H9 (cell line): ENCODE measurements at regions not wholly inside any gene's neighbourhood (a gene's known extent, or its start where the extent isn't known, plus 50 kb on each side); places are given as distances from the start of the nearest gene placed in this dataset.

Experiments used
- DNase-seq: peaks from one replicate; pipeline ENCODE4 v3.0.0-alpha.2; 2017
- H2AFZ ChIP-seq: one replicate; pipeline ENCODE4 v1.6.1; 2013; ENCODE audit warnings: mild to moderate bottlenecking, low read length, control low read depth, moderate library complexity
- H2AK5ac ChIP-seq: 2 replicates; pipeline ENCODE4 v1.6.1; 2013; ENCODE audit warnings: low read length, control low read depth, mixed read lengths; ENCODE audit not compliant: insufficient read length
- H2BK120ac ChIP-seq: one replicate; pipeline ENCODE4 v1.6.1; 2013; ENCODE audit warnings: low read depth, mild to moderate bottlenecking, low read length, control low read depth, inconsistent platforms; ENCODE audit not compliant: poor library complexity, severe bottlenecking
- H2BK12ac ChIP-seq: 2 replicates; pipeline ENCODE4 v1.6.1; 2013; ENCODE audit warnings: low read length, control low read depth, mixed read lengths, low read depth; ENCODE audit not compliant: insufficient read length
- H2BK15ac ChIP-seq: 2 replicates; pipeline ENCODE4 v1.6.1; 2013; ENCODE audit warnings: low read depth, low read length, control low read depth
- H2BK20ac ChIP-seq: one replicate; pipeline ENCODE4 v1.6.1; 2013; ENCODE audit warnings: low read depth, mild to moderate bottlenecking, low read length, control low read depth, inconsistent platforms; ENCODE audit not compliant: poor library complexity, severe bottlenecking
- H2BK5ac ChIP-seq: 2 replicates; pipeline ENCODE4 v1.6.1; 2013; ENCODE audit warnings: low read length, control low read depth, mixed read lengths; ENCODE audit not compliant: insufficient read length
- H3K14ac ChIP-seq: 2 replicates; pipeline ENCODE4 v1.6.1; 2013; ENCODE audit warnings: low read length, control low read depth; ENCODE audit not compliant: insufficient read depth
- H3K18ac ChIP-seq: 2 replicates; pipeline ENCODE4 v1.6.1; 2013; ENCODE audit warnings: low read depth, mild to moderate bottlenecking, mixed read lengths, low read length, control low read depth; ENCODE audit not compliant: insufficient read length
- H3K23ac ChIP-seq: 2 replicates; pipeline ENCODE4 v1.6.1; 2013; ENCODE audit warnings: low read length, control low read depth, mixed read lengths, low read depth; ENCODE audit not compliant: insufficient read length
- H3K23me2 ChIP-seq: 2 replicates; pipeline ENCODE4 v1.6.1; 2013; ENCODE audit warnings: low read depth, mild to moderate bottlenecking, mixed read lengths, low read length, control low read depth; ENCODE audit not compliant: insufficient read length, poor library complexity, severe bottlenecking
- H3K27ac ChIP-seq: 2 replicates; pipeline ENCODE4 v1.5.1; 2013; ENCODE audit warnings: low read length, control low read depth, mixed read lengths, low read depth; ENCODE audit not compliant: insufficient read length
- H3K27me3 ChIP-seq: 2 replicates; pipeline ENCODE4 v1.6.1; 2013; ENCODE audit warnings: low read length, control low read depth, inconsistent platforms; ENCODE audit not compliant: insufficient read depth
- H3K4ac ChIP-seq: 2 replicates; pipeline ENCODE4 v1.6.1; 2013; ENCODE audit warnings: low read depth, mild to moderate bottlenecking, control low read depth, inconsistent platforms, low read length, moderate library complexity
- H3K4me1 ChIP-seq: 2 replicates; pipeline ENCODE4 v1.6.1; 2013; ENCODE audit warnings: low read length, control low read depth, inconsistent platforms; ENCODE audit not compliant: insufficient read depth
- H3K4me2 ChIP-seq: 2 replicates; pipeline ENCODE4 v1.6.1; 2013; ENCODE audit warnings: low read length, control low read depth, mixed read lengths; ENCODE audit not compliant: insufficient read length, insufficient read depth
- H3K56ac ChIP-seq: 2 replicates; pipeline ENCODE4 v1.6.1; 2013; ENCODE audit warnings: low read depth, mild to moderate bottlenecking, mixed read lengths, low read length, control low read depth; ENCODE audit not compliant: insufficient read length
- H3K79me1 ChIP-seq: 2 replicates; pipeline ENCODE4 v1.6.1; 2013; ENCODE audit warnings: low read depth, mild to moderate bottlenecking, moderate library complexity, low read length, control low read depth, inconsistent platforms; ENCODE audit not compliant: insufficient read depth, poor library complexity, severe bottlenecking
- H3K79me2 ChIP-seq: 2 replicates; pipeline ENCODE4 v1.6.1; 2013; ENCODE audit warnings: low read length, control low read depth, inconsistent platforms; ENCODE audit not compliant: insufficient read depth
- H3K9ac ChIP-seq: 2 replicates; pipeline ENCODE4 v1.6.1; 2013; ENCODE audit warnings: low read length, control low read depth, mixed read lengths; ENCODE audit not compliant: insufficient read length; ENCODE audit errors: extremely low read depth
- H3K9me3 ChIP-seq: one replicate; pipeline ENCODE4 v1.6.1; 2013; ENCODE audit warnings: low read depth, low read length, inconsistent platforms; ENCODE audit not compliant: control insufficient read depth
- H3T11ph ChIP-seq: one replicate; pipeline ENCODE4 v1.6.1; 2013; ENCODE audit warnings: mild to moderate bottlenecking, low read length, control low read depth, inconsistent platforms
- H4K20me1 ChIP-seq: one replicate; pipeline ENCODE4 v1.6.1; 2013; ENCODE audit not compliant: control insufficient read depth, insufficient read length, insufficient read depth
- H4K5ac ChIP-seq: 2 replicates; pipeline ENCODE4 v1.6.1; 2013; ENCODE audit warnings: low read depth, mild to moderate bottlenecking, mixed read lengths, low read length, control low read depth; ENCODE audit not compliant: insufficient read length
- H4K8ac ChIP-seq: replicated peaks from 2 replicates; pipeline ENCODE4 v1.6.1; 2013; ENCODE audit warnings: low read length, control low read depth, mixed read lengths, low read depth; ENCODE audit not compliant: insufficient read length
- H4K91ac ChIP-seq: 2 replicates; pipeline ENCODE4 v1.6.1; 2013; ENCODE audit warnings: low read depth, mild to moderate bottlenecking, moderate library complexity, mixed read lengths, low read length, control low read depth; ENCODE audit not compliant: insufficient read length
- H3K27ac Mint-ChIP-seq, 3 experiments: 2 replicates in 2 of 3; 3 replicates in 1 of 3; pipeline ENCODE4 v1.8.0; 2020 to 2021; ENCODE audit warnings: mixed read lengths in 3 of 3, mild to moderate bottlenecking in 1 of 3, moderate library complexity in 1 of 3
- H3K27me3 Mint-ChIP-seq: 2 replicates; pipeline ENCODE4 v1.8.0; 2021; ENCODE audit warnings: low read depth, mild to moderate bottlenecking, moderate library complexity, mixed read lengths
- H3K36me3 Mint-ChIP-seq, 3 experiments: 2 replicates in 2 of 3; 3 replicates in 1 of 3; pipeline ENCODE4 v1.8.0; 2020 to 2021; ENCODE audit warnings: low read depth in 3 of 3, mixed read lengths in 3 of 3; ENCODE audit not compliant: insufficient read depth in 1 of 3
- H3K4me1 Mint-ChIP-seq, 2 experiments: 2 replicates each; pipeline ENCODE4 v1.8.0; 2020; ENCODE audit warnings: mixed read lengths in 2 of 2
- H3K4me3 Mint-ChIP-seq, 2 experiments: 2 replicates in 1 of 2; 3 replicates in 1 of 2; pipeline ENCODE4 v1.8.0; 2020 to 2021; ENCODE audit warnings: mild to moderate bottlenecking in 2 of 2, mixed read lengths in 2 of 2, moderate library complexity in 1 of 2
- H3K9me3 Mint-ChIP-seq, 2 experiments: 2 replicates in 1 of 2; 3 replicates in 1 of 2; pipeline ENCODE4 v1.8.0; 2020; ENCODE audit warnings: mild to moderate bottlenecking in 2 of 2, mixed read lengths in 2 of 2, moderate library complexity in 1 of 2
- CTCF ChIP-seq: fragments of 200-600 bp; sonication (generic); conservative IDR thresholded peaks from 3 replicates; pipeline ENCODE4 v1.8.0; 2021; ENCODE audit warnings: antibody characterized with exemption, mild to moderate bottlenecking
- WGBS: extraction: QIAGEN DNeasy Blood & Tissue Kit; methylation state at CpG from one replicate; pipeline ENCODE4 v1.1.7; 2013; ENCODE audit warnings: missing lambda C conversion rate, low lambda C conversion rate, mixed read lengths; ENCODE audit not compliant: insufficient read length; ENCODE audit errors: extremely low coverage; 5-methylcytosine and 5-hydroxymethylcytosine counted together

DNA sequence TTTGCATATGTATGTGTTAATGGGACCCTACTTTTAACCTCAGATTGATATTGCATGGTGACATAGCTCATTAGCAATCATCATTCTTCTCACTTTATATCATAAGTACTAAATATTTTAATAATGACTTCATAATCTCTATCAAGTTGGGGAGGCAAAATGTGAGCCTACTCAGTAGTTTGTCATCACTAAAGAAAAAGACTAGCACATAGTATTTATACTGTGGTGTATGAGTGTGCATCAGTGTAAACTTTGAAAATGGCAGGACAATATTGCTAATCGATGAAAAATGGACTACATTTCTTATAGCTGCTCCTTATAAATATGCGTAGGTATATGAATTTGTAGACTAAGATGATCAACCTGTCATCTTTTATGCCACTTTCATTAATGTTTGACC, 624.5 kb upstream of the ROBO2 start:
- Histone ChIP-seq H3K4ac (no peak overlapping the region), H3K79me2 (no peaks in the 10 kb centered on the region), H3K27ac (no peak overlapping the region), H2BK120ac (no peak overlapping the region), H3K4me1 (no peaks in the 10 kb centered on the region; the same call in 1 of the 2 replicates), H3K18ac (no peak overlapping the region), H3K23me2 (no peaks in the 10 kb centered on the region), H4K20me1 (no peaks in the 10 kb centered on the region), H4K5ac (no peak overlapping the region), H3T11ph (no peak overlapping the region), H4K91ac (no peak overlapping the region), H2BK15ac (no peak overlapping the region), H2BK5ac (no peak overlapping the region), H2BK12ac (no peak overlapping the region), H2AK5ac (no peak overlapping the region), H3K23ac (no peak overlapping the region), H3K79me1 (no peaks in the 10 kb centered on the region), H2BK20ac (no peak overlapping the region), H3K9me3 (no peaks in the 10 kb centered on the region), H2AFZ (no peak overlapping the region), H4K8ac (no peak overlapping the region), H3K9ac (no peak overlapping the region), H3K27me3 (no peaks in the 10 kb centered on the region), H3K56ac (no peak overlapping the region), H3K4me2 (no peak overlapping the region), H3K14ac (no peak overlapping the region)
- peaks cover 0 to 11% of the 10 kb centered on the region in 2 experiments; a peak in 4 of 5 replicates for H3K9me3 Mint-ChIP-seq
- no peak overlapping the region for H3K4me3 Mint-ChIP-seq
- H3K27ac Mint-ChIP-seq = no peak overlapping the region
- WGBS = no CpG with 5 or more reads among the region's 2 CpGs
- DNase-seq = no peak
- H3K36me3 Mint-ChIP-seq = peaks cover 3 to 17% (median 6%) of the 10 kb centered on the region in 3 experiments; a peak in 5 of 7 replicates
- H3K4me1 Mint-ChIP-seq = peaks cover 6 to 7% of the 10 kb centered on the region in 2 experiments; a peak in 3 of 4 replicates
- no peaks in the 10 kb centered on the region for H3K27me3 Mint-ChIP-seq
- no peak for TF ChIP-seq CTCF
